GM12873 (cell line): ENCODE measurements at regions not wholly inside any gene's neighbourhood (a gene's known extent, or its start where the extent isn't known, plus 50 kb on each side); places are given as distances from the start of the nearest gene placed in this dataset.

Experiments
- TF ChIP-seq, protein P1 (sequence below): IDR thresholded peaks from 2 replicates; pipeline ENCODE4 v1.5.1; 2012; ENCODE audit warnings: low read depth, mild to moderate bottlenecking, moderate library complexity, low read length, control low read depth; ENCODE audit not compliant: insufficient read depth; ENCODE audit errors: missing control alignments

DNA sequence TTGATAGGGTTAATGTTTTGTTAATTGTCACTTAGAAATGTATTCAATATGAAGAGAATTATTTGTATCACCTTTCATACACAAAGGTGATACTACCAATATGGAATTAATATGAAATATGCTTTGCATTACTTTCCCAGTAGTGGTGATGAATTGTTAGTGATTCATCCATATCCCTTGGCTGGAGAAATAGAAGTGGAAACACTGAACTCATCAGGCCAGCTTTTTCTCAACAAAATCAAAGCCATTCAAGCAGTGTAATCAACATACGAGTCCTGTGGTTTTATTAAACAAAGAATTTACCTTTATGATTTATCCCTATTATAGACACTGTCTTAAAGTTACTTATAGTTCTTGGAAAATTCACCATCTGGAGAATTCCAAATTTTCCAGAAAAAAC, 264.0 kb upstream of the MEF2C start:
- TF ChIP-seq, protein P1, sequence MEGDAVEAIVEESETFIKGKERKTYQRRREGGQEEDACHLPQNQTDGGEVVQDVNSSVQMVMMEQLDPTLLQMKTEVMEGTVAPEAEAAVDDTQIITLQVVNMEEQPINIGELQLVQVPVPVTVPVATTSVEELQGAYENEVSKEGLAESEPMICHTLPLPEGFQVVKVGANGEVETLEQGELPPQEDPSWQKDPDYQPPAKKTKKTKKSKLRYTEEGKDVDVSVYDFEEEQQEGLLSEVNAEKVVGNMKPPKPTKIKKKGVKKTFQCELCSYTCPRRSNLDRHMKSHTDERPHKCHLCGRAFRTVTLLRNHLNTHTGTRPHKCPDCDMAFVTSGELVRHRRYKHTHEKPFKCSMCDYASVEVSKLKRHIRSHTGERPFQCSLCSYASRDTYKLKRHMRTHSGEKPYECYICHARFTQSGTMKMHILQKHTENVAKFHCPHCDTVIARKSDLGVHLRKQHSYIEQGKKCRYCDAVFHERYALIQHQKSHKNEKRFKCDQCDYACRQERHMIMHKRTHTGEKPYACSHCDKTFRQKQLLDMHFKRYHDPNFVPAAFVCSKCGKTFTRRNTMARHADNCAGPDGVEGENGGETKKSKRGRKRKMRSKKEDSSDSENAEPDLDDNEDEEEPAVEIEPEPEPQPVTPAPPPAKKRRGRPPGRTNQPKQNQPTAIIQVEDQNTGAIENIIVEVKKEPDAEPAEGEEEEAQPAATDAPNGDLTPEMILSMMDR, result no peak

DNA sequence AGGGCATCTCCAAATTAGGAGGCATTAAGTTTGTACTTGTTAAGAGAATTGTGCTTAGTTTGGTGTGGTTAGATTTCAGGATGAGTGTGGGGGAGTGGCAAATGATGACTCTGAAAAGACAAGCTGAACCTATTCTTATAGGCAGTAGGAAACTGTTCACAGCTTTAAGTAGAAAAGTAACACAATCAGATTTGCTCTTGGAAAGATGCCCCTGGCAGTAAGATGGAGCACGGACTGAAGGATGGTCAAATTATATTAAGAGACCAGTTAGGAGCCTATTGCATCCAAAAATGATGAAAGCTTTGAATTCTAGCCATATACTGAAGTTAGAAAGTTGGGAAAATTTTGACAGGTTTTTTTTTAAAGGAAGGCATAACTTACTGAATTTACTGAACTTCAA, 254.2 kb upstream of the MEF2C start:
- TF ChIP-seq, protein P1, result no peak

DNA sequence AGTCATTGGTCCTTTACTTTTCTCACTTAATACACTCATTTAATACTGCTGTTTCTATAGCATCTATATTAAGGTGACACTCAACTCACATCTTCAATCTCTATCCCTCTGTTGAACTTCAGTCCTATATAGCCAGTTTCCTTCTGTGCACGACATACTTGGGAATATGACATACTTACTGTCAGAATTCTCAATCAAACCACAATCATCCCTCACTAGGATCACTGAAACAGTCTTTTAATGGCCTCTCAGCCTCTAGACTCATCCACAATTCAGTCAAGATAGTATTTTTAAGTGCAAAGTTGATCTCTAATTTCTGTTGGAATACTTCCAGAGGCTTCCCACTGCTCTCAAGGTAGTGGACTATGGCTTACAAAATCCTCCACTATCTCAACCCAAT, 251.0 kb upstream of the MEF2C start:
- TF ChIP-seq, protein P1, result no peak

DNA sequence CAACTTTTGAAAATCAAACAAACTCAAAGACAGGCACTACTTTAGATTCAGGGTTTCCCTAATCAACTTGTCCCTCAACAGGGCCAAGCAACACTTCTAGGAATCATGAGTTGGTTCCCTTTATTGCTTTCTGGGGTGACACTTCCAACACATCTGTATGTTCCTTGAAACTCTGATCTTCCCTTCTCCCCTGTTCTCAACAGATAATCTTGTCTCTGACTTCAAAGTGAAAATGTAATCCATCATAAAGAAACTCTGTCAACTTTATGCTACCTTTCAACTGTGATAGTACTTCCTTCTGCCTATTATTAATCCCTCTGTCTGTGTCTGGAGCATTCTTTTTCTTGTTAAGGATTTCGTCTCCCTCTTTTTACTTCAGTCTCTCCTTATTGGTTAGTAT, 250.1 kb upstream of the MEF2C start:
- TF ChIP-seq, protein P1, result no peak

DNA sequence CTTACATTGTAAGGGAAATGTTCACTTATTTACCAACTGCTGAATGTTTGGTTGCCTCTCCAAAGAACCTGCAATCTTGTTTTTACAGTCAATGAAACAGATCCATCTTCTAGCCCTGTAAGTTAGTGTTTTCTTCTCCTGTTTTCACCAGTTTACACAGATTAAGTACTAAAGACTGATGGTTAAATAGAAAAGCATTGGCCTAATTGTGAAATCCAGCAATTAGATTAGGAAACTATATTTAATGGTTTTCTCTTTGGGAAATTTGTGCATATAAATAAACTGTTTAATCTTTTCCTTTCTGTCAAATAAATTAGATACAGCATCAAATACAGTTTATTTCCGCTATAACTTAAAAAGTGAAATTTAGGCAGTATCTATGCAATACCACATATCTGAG, 247.9 kb upstream of the MEF2C start:
- TF ChIP-seq, protein P1, result no peak

DNA sequence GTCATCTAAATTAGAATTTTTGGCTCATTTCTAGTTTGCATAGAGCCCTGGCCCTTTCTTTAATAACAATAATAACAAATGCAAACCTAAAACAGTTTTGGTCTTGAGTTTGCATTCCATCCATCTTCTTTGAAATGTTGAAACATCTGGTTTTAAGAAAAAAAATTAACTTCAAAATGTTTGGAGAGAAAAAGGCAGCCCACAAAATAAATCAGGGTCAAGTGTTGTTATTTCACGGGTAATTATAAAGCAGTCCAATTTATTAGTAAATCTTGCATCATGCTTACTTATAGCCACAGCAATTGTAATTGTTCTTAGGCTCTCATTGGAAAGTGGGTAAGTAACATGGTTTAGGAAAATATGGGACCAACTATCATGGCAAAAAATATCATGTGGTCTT, 247.0 kb upstream of the MEF2C start:
- TF ChIP-seq, protein P1, result no peak

DNA sequence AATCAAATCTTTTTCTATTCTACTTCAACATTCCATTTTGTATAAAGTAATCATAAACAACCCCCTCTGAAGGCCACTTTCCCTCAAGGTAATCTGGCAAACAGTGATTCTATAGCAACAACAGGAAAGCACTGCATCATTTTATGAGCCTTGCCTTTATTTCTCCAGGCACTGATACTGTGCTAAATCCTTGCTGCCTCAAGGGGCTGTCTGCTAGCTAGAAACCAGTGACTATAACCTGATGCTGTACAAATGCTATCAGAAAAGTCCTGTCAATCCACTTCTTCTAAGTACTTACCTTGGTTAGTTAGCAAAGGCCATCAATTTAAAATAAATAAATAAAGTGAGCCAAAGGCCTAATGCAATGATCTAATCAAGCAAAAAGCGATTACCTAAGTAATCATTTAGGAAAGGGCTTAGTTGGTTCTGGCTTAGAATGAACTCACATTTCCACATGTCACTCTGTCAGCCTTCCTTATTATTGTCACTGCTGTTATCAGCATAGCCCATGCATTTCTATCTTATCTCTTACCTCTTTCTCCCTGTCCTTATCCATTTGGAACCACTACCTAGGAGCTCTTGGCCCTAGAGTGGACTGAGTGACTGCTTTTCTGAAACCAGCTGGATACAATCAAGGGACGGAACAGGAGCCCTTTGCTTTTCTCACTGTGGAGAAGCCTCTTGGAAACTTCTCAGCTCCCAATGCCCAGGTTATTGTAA, 246.1 kb upstream of the MEF2C start:
- TF ChIP-seq, protein P1, result no peak
